Lower lobe of right lung (tissue), 2 donors: ENCODE measurements at regions not wholly inside any gene's neighbourhood (a gene's known extent, or its start where the extent isn't known, plus 50 kb on each side); places are given as distances from the start of the nearest gene placed in this dataset.
"Not testable (repeated sequence)": the region's sequence is repeated elsewhere in the genome, so short reads cannot be mapped to it uniquely, and the experiment has no call there.

Source experiments
- ATAC-seq, 2 donors: fragments of 200-7000 bp; cut with Tn5 transposase; one replicate each; pipeline ENCODE4 v1.9.1; 2020 to 2022; ENCODE audit warnings: mild to moderate bottlenecking in 2 of 2, moderate library complexity in 2 of 2
- DNase-seq: peaks from one replicate; pipeline ENCODE4 v3.0.0-alpha.2; 2020
- H3K27ac ChIP-seq: fragments of 200-600 bp; one replicate; pipeline ENCODE4 v1.8.0; 2022
- H3K27me3 ChIP-seq: fragments of 200-600 bp; one replicate; pipeline ENCODE4 v1.8.0; 2022; ENCODE audit warnings: low read depth
- H3K36me3 ChIP-seq: fragments of 200-600 bp; one replicate; pipeline ENCODE4 v1.8.0; 2022; ENCODE audit warnings: mild to moderate bottlenecking
- H3K4me1 ChIP-seq: fragments of 200-600 bp; one replicate; pipeline ENCODE4 v1.8.0; 2022
- H3K4me3 ChIP-seq: fragments of 200-600 bp; one replicate; pipeline ENCODE4 v1.8.0; 2022; ENCODE audit warnings: mild to moderate bottlenecking
- H3K9me3 ChIP-seq: fragments of 200-600 bp; one replicate; pipeline ENCODE4 v1.8.0; 2022
- intact Hi-C: fragments of 100-400 bp; cut with DNase I; formaldehyde crosslinking; loops from one replicate; pipeline ENCODE4 v1.11.0; 2022
- TF ChIP-seq, protein P1 (sequence below): fragments of 200-600 bp; IDR thresholded peaks from one replicate; pipeline ENCODE4 v1.8.0; 2022; ENCODE audit warnings: antibody characterized with exemption, mild to moderate bottlenecking
- donor health status: DM: no; HTN: yes; CAD: no; lungs with severe emphysema.

DNA sequence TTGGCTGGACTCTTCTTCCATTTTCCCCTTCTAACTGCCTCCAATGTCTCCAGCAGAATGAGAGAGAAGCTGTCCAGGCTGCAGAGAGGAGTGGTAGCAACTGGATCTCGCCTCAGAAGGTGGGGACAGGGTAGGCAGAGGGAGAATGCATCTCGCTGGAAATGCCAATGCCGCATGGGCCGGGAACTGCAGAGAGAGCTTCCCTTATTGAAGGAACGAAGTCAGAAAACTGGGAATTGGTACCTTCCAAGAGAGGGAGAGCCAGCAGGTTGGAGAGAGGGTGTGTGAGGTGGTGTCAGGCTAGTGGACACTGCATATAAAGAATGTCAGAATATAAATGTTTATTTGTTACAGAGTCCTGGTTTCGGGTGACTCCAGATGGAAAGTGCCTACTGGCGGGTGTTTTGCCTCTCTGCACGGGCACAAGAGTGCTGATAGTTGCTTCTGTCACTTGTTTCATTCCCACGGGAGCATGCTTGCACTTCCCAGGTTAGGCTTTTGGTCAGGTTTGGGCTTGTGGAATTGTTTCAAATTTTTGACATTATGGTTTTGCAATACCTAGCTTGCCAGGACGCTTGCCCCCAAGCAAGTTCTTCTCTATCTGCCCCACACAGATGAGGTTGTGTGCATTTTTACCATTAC, 156.8 kb upstream of the STS start:
- ATAC-seq (no peak), DNase-seq (no peak)
- Histone ChIP-seq H3K27ac (no peak overlapping the region), H3K36me3 (no peaks in the 10 kb centered on the region), H3K9me3 (no peaks in the 10 kb centered on the region), H3K27me3 (no peaks in the 10 kb centered on the region), H3K4me1 (no peaks in the 10 kb centered on the region), H3K4me3 (no peak overlapping the region)
- intact Hi-C loops: no loop called here
- TF ChIP-seq, protein P1, sequence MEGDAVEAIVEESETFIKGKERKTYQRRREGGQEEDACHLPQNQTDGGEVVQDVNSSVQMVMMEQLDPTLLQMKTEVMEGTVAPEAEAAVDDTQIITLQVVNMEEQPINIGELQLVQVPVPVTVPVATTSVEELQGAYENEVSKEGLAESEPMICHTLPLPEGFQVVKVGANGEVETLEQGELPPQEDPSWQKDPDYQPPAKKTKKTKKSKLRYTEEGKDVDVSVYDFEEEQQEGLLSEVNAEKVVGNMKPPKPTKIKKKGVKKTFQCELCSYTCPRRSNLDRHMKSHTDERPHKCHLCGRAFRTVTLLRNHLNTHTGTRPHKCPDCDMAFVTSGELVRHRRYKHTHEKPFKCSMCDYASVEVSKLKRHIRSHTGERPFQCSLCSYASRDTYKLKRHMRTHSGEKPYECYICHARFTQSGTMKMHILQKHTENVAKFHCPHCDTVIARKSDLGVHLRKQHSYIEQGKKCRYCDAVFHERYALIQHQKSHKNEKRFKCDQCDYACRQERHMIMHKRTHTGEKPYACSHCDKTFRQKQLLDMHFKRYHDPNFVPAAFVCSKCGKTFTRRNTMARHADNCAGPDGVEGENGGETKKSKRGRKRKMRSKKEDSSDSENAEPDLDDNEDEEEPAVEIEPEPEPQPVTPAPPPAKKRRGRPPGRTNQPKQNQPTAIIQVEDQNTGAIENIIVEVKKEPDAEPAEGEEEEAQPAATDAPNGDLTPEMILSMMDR: no peak

DNA sequence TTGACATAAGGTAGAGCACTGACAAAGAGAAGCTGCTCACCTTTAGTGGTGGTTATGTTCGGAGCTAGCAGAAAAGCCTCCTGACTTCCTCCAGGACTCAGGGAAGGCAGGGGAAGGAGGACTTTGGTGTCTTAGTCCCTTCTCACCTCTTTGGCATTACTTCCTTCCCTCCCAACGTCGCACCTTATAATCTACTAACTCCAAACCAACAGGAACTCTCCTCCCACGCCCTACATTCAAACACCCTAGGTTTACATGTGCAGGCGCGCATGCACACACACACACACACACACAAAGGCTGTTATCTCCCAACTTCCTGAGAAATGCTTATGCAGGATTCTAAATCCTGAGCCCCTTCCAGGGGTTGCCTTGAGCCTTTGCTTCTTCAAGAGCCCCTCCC, 157.7 kb upstream of the STS start:
- TF ChIP-seq, protein P1: no peak

DNA sequence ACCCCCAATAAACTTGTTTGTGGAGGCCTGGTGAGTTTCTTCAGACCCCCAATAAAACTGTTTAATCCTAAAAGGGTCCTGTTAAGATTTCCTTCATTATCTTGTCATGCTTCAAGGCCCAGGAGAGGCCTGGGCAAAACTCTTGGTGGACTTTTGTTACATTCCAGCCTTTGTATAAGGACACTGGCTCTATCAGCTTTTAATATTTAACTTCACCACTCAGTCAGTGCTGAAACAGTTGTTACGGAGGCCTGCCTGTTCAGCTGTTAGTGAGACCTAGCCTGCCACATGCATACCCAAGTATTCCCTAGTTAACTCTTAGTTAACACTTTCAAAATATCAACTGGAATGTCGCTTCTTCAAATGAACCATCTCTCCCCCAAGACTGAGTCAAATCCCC, 158.8 kb upstream of the STS start:
- H3K27ac ChIP-seq, H3K9me3 ChIP-seq, H3K4me1 ChIP-seq, H3K36me3 ChIP-seq, H3K27me3 ChIP-seq, intact Hi-C loops, DNase-seq, ATAC-seq, H3K4me3 ChIP-seq: not testable (repeated sequence)

More for the DNA sequence above, 157.7 kb upstream of the STS start:
- H3K36me3 ChIP-seq: no peaks in the 10 kb centered on the region
- no peak overlapping the region for H3K4me3 ChIP-seq
- H3K27me3 ChIP-seq: no peaks in the 10 kb centered on the region
- H3K4me1 ChIP-seq: no peaks in the 10 kb centered on the region
- no peak overlapping the region for H3K27ac ChIP-seq
- intact Hi-C loops: no loop called here
- ATAC-seq: no peak
- DNase-seq: no peak
- no peaks in the 10 kb centered on the region for H3K9me3 ChIP-seq

DNA sequence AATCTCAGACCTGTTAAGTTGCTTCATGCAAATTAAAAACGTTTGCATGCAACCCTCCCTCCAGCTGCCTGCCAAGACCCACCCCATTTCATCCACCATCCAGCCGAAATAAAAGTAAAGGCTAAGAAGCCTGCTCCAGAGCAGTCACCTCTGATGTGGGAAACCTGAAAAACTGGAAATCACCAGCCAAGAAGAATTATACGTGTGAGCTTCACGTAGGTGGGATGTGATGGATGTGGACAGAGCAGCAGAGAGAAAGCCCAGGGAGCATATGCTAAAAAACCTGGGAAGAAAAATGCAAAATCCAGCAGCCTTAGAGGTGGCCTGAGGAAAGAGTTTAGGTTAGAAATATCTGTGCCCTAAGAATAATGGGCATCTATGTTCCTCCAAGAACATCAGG, 160.6 kb upstream of the STS start:
- ATAC-seq (no peak), DNase-seq (no peak)
- TF ChIP-seq, protein P1: no peak
- intact Hi-C loops: no loop called here
- no peaks in the 10 kb centered on the region for H3K9me3 ChIP-seq
- H3K27me3 ChIP-seq: no peaks in the 10 kb centered on the region
- H3K4me1 ChIP-seq: no peaks in the 10 kb centered on the region
- no peak overlapping the region for H3K27ac ChIP-seq
- H3K4me3 ChIP-seq: no peak overlapping the region
- no peaks in the 10 kb centered on the region for H3K36me3 ChIP-seq

DNA sequence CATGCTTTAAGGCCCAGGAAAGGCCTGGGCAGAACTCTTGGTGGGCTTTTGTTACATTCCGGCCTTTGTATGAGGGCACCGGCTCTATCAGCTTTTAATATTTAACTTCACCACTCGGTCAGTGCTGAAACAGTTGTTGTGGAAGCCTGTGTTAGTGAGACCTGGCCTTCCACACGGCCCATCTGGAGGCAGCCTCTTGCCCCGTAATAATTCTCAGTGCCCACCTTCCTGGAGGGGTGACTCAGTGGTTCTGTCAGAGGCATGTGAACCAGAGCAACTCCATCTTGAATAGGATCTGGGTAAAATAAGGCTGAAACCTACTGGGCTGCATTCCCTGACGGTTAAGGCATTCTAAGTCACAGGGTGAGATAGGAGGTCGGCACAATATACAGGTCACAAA, 162.0 kb upstream of the STS start:
- Histone ChIP-seq H3K4me3 (no peak overlapping the region), H3K9me3 (no peaks in the 10 kb centered on the region), H3K27ac (no peak overlapping the region), H3K36me3 (no peaks in the 10 kb centered on the region), H3K4me1 (no peaks in the 10 kb centered on the region), H3K27me3 (no peaks in the 10 kb centered on the region)
- DNase-seq (no peak), ATAC-seq (no peak)
- intact Hi-C loops: no loop called here
- TF ChIP-seq, protein P1: no peak

DNA sequence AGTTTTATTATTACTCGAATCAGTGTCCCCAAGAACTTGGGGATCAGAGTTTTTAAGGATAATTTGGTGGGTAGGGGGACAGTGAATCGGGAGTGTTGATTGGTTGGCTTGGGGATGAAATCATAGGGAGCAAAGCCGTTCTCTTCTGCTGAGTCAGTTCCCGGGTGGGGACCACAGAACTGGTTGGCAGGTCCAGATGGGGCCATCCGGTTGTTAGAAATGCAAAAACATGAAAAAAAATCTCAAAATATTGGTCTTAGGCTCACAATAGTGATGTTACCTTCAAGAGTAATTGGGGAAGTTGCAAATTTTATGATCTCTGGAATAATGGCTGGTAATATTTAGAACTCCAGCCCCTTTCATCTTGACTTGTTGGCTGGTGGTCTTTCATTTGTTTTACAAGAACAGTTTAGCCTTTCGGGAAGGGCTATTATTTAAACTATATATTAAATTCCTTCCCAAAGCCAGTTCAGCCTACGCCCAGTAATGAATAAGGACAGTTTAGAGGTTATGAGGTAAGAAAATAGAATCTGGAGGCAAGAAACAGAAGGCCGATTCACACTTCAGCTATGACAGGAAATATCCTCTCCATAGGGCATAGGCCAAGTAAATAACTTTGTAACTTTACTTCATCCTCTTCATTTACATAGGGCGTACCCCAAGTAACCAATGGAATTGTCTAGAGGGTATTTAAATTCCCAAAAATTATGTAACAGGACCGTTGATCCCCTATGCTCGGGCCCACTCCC, 164.1 kb upstream of the STS start:
- no peak for DNase-seq
- ATAC-seq: no peak
- H3K4me3 ChIP-seq: no peak overlapping the region
- H3K27ac ChIP-seq: no peak overlapping the region
- H3K27me3 ChIP-seq: no peaks in the 10 kb centered on the region
- TF ChIP-seq, protein P1: no peak
- no peaks in the 10 kb centered on the region for H3K9me3 ChIP-seq
- no peaks in the 10 kb centered on the region for H3K4me1 ChIP-seq
- no peaks in the 10 kb centered on the region for H3K36me3 ChIP-seq
- intact Hi-C loops: no loop called here
